Type B pancreatic cell (in vitro differentiated cells): ENCODE measurements at regions not wholly inside any gene's neighbourhood (a gene's known extent, or its start where the extent isn't known, plus 50 kb on each side); places are given as distances from the start of the nearest gene placed in this dataset.
"Not testable (repeated sequence)": the region's sequence is repeated elsewhere in the genome, so short reads cannot be mapped to it uniquely, and the experiment has no call there.

Experiments used
- DNase-seq: peaks from one replicate; pipeline ENCODE4 v3.0.0; 2021; ENCODE audit warnings: mixed read lengths; ENCODE audit not compliant: unreplicated experiment; ENCODE audit errors: extremely low spot score
- H3K27ac Mint-ChIP-seq: 2 replicates; pipeline ENCODE4 v1.8.0; 2021; ENCODE audit warnings: mild to moderate bottlenecking, mixed read lengths
- H3K27me3 Mint-ChIP-seq: 2 replicates; pipeline ENCODE4 v1.8.0; 2021; ENCODE audit warnings: mixed read lengths
- H3K36me3 Mint-ChIP-seq: 2 replicates; pipeline ENCODE4 v1.8.0; 2021; ENCODE audit warnings: mixed read lengths
- H3K4me1 Mint-ChIP-seq: one replicate; pipeline ENCODE4 v1.8.0; 2021; ENCODE audit warnings: mixed read lengths; ENCODE audit not compliant: unreplicated experiment
- H3K4me3 Mint-ChIP-seq: 2 replicates; pipeline ENCODE4 v1.8.0; 2021; ENCODE audit warnings: mild to moderate bottlenecking, mixed read lengths
- H3K9me3 Mint-ChIP-seq: 2 replicates; pipeline ENCODE4 v1.8.0; 2021; ENCODE audit warnings: mixed read lengths
- CTCF ChIP-seq: fragments of 200-600 bp; sonication (generic); conservative IDR thresholded peaks from 2 replicates; pipeline ENCODE4 v1.5.0; 2021; ENCODE audit warnings: antibody characterized with exemption, mild to moderate bottlenecking

GRCh38 chr17:71638668-71639067 lies 482.2 kb upstream of the SOX9 start:
- Mint-ChIP-seq H3K9me3 (peaks cover 1% of the 10 kb centered on the region), H3K4me3 (no peak overlapping the region), H3K36me3 (no peaks in the 10 kb centered on the region), H3K27ac (no peak overlapping the region), H3K27me3 (peaks cover 7% of the 10 kb centered on the region), H3K4me1 (no peaks in the 10 kb centered on the region)
- TF ChIP-seq CTCF = no peak
- DNase-seq = no peak

GRCh38 chr17:71639865-71640264 lies 481.0 kb upstream of the SOX9 start:
- TF ChIP-seq CTCF = no peak
- DNase-seq = no peak
- Mint-ChIP-seq H3K27ac (no peak overlapping the region), H3K4me3 (no peak overlapping the region), H3K27me3 (peaks cover 7% of the 10 kb centered on the region), H3K4me1 (no peaks in the 10 kb centered on the region), H3K36me3 (no peaks in the 10 kb centered on the region), H3K9me3 (peaks cover 6% of the 10 kb centered on the region)

GRCh38 chr17:71646890-71647289 lies 473.9 kb upstream of the SOX9 start:
- H3K36me3 Mint-ChIP-seq, H3K4me3 Mint-ChIP-seq, H3K27ac Mint-ChIP-seq, DNase-seq, H3K9me3 Mint-ChIP-seq, H3K4me1 Mint-ChIP-seq, H3K27me3 Mint-ChIP-seq: not testable (repeated sequence)

- H3K27ac Mint-ChIP-seq, H3K27me3 Mint-ChIP-seq, H3K4me3 Mint-ChIP-seq, H3K4me1 Mint-ChIP-seq, DNase-seq, H3K36me3 Mint-ChIP-seq, H3K9me3 Mint-ChIP-seq: not testable (repeated sequence)
Measured at GRCh38 chr17:71648342-71648741, 472.5 kb upstream of the SOX9 start.

GRCh38 chr17:71649941-71650350 lies 470.9 kb upstream of the SOX9 start:
- H3K4me1 Mint-ChIP-seq = no peaks in the 10 kb centered on the region
- H3K4me3 Mint-ChIP-seq = no peak overlapping the region
- DNase-seq = no peak
- H3K36me3 Mint-ChIP-seq = no peaks in the 10 kb centered on the region
- H3K27ac Mint-ChIP-seq = no peak overlapping the region
- H3K9me3 Mint-ChIP-seq = no peaks in the 10 kb centered on the region
- TF ChIP-seq CTCF = no peak
- H3K27me3 Mint-ChIP-seq = peaks cover 8% of the 10 kb centered on the region

GRCh38 chr17:71655542-71655941 lies 465.3 kb upstream of the SOX9 start:
- no peaks in the 10 kb centered on the region for H3K4me1 Mint-ChIP-seq
- DNase-seq = no peak
- H3K36me3 Mint-ChIP-seq = no peaks in the 10 kb centered on the region
- H3K4me3 Mint-ChIP-seq = no peak overlapping the region
- H3K9me3 Mint-ChIP-seq = no peaks in the 10 kb centered on the region
- no peak overlapping the region for H3K27ac Mint-ChIP-seq
- peaks cover under 1% of the 10 kb centered on the region for H3K27me3 Mint-ChIP-seq
- TF ChIP-seq CTCF = no peak
